ENCODE measurements at regions not wholly inside any gene's neighbourhood (a gene's known extent, or its start where the extent isn't known, plus 50 kb on each side); places are given as distances from the start of the nearest gene placed in this dataset.

GRCh38 chr14:97331058-97331457, 533.9 kb downstream of the VRK1 start:
- H3K9me3 ChIP-seq (ENCODE audit: control insufficient read depth in 3 of 3, low read length in 3 of 3), result peaks cover 0 to 3% (median 2%) of the 10 kb centered on the region in 3 donors
- no peaks in the 10 kb centered on the region for H3K36me3 ChIP-seq (ENCODE audit: control insufficient read depth in 3 of 3, insufficient read depth in 3 of 3, low read length in 3 of 3)
- no peak overlapping the region for H3K4me3 ChIP-seq (ENCODE audit: low read length in 3 of 3)
- H3K27ac ChIP-seq (ENCODE audit: low read depth, low read length), result no peak overlapping the region
- peaks cover 0 to 2% (median 0%) of the 10 kb centered on the region in 3 donors for H3K27me3 ChIP-seq (ENCODE audit: control insufficient read depth in 3 of 3, insufficient read depth in 3 of 3, low read length in 3 of 3)
- H3K4me1 ChIP-seq (ENCODE audit: control insufficient read depth in 3 of 3, insufficient read depth in 3 of 3, low read length in 3 of 3), result no peaks in the 10 kb centered on the region
- no peak overlapping the region for H3K9ac ChIP-seq (ENCODE audit: low read depth in 1 of 3, low read length in 3 of 3)

- H3K27me3 ChIP-seq (ENCODE audit: control insufficient read depth in 3 of 3, insufficient read depth in 3 of 3, low read length in 3 of 3), result peaks cover 0 to 2% (median 0%) of the 10 kb centered on the region in 3 donors
- H3K27ac ChIP-seq (ENCODE audit: low read depth, low read length), result no peak overlapping the region
- no peaks in the 10 kb centered on the region for H3K4me1 ChIP-seq (ENCODE audit: control insufficient read depth in 3 of 3, insufficient read depth in 3 of 3, low read length in 3 of 3)
- H3K36me3 ChIP-seq (ENCODE audit: control insufficient read depth in 3 of 3, insufficient read depth in 3 of 3, low read length in 3 of 3), result no peaks in the 10 kb centered on the region
- no peak overlapping the region for H3K9ac ChIP-seq (ENCODE audit: low read depth in 1 of 3, low read length in 3 of 3)
- no peak overlapping the region for H3K4me3 ChIP-seq (ENCODE audit: low read length in 3 of 3)
- peaks cover 0 to 3% (median 2%) of the 10 kb centered on the region in 3 donors for H3K9me3 ChIP-seq (ENCODE audit: control insufficient read depth in 3 of 3, low read length in 3 of 3)
These were observed 534.3 kb downstream of the VRK1 start for GRCh38 chr14:97331526-97331925.

- H3K27ac ChIP-seq (ENCODE audit: low read depth, low read length), result no peak overlapping the region
- no peak overlapping the region for H3K4me3 ChIP-seq (ENCODE audit: low read length in 3 of 3)
- H3K27me3 ChIP-seq (ENCODE audit: control insufficient read depth in 3 of 3, insufficient read depth in 3 of 3, low read length in 3 of 3), result no peaks in the 10 kb centered on the region
- no peak overlapping the region for H3K9ac ChIP-seq (ENCODE audit: low read depth in 1 of 3, low read length in 3 of 3)
- H3K4me1 ChIP-seq (ENCODE audit: control insufficient read depth in 3 of 3, insufficient read depth in 3 of 3, low read length in 3 of 3), result no peaks in the 10 kb centered on the region
- H3K9me3 ChIP-seq (ENCODE audit: control insufficient read depth in 3 of 3, low read length in 3 of 3), result peaks cover 0 to 5% (median 0%) of the 10 kb centered on the region in 3 donors
- H3K36me3 ChIP-seq (ENCODE audit: control insufficient read depth in 3 of 3, insufficient read depth in 3 of 3, low read length in 3 of 3), result no peaks in the 10 kb centered on the region
These were observed 539.0 kb downstream of the VRK1 start for GRCh38 chr14:97336179-97336578.

GRCh38 chr14:97336816-97337215, 539.6 kb downstream of the VRK1 start:
- Histone ChIP-seq H3K4me1 (ENCODE audit: control insufficient read depth in 3 of 3, insufficient read depth in 3 of 3, low read length in 3 of 3) (no peaks in the 10 kb centered on the region), H3K4me3 (ENCODE audit: low read length in 3 of 3) (no peak overlapping the region), H3K9me3 (ENCODE audit: control insufficient read depth in 3 of 3, low read length in 3 of 3) (peaks cover 0 to 5% (median 0%) of the 10 kb centered on the region in 3 donors), H3K9ac (ENCODE audit: low read depth in 1 of 3, low read length in 3 of 3) (no peak overlapping the region), H3K36me3 (ENCODE audit: control insufficient read depth in 3 of 3, insufficient read depth in 3 of 3, low read length in 3 of 3) (no peaks in the 10 kb centered on the region), H3K27ac (ENCODE audit: low read depth, low read length) (no peak overlapping the region), H3K27me3 (ENCODE audit: control insufficient read depth in 3 of 3, insufficient read depth in 3 of 3, low read length in 3 of 3) (no peaks in the 10 kb centered on the region)

GRCh38 chr14:97337267-97337666, 540.1 kb downstream of the VRK1 start:
- Histone ChIP-seq H3K27ac (ENCODE audit: low read depth, low read length) (no peak overlapping the region), H3K4me3 (ENCODE audit: low read length in 3 of 3) (no peak overlapping the region), H3K36me3 (ENCODE audit: control insufficient read depth in 3 of 3, insufficient read depth in 3 of 3, low read length in 3 of 3) (no peaks in the 10 kb centered on the region), H3K27me3 (ENCODE audit: control insufficient read depth in 3 of 3, insufficient read depth in 3 of 3, low read length in 3 of 3) (no peaks in the 10 kb centered on the region), H3K9me3 (ENCODE audit: control insufficient read depth in 3 of 3, low read length in 3 of 3) (peaks cover 0 to 5% (median 0%) of the 10 kb centered on the region in 3 donors), H3K9ac (ENCODE audit: low read depth in 1 of 3, low read length in 3 of 3) (no peak overlapping the region), H3K4me1 (ENCODE audit: control insufficient read depth in 3 of 3, insufficient read depth in 3 of 3, low read length in 3 of 3) (no peaks in the 10 kb centered on the region)

GRCh38 chr14:97337670-97338069, 540.5 kb downstream of the VRK1 start:
- Histone ChIP-seq H3K27ac (ENCODE audit: low read depth, low read length) (no peak overlapping the region), H3K27me3 (ENCODE audit: control insufficient read depth in 3 of 3, insufficient read depth in 3 of 3, low read length in 3 of 3) (no peaks in the 10 kb centered on the region), H3K9me3 (ENCODE audit: control insufficient read depth in 3 of 3, low read length in 3 of 3) (peaks cover 0 to 5% (median 0%) of the 10 kb centered on the region in 3 donors)

GRCh38 chr14:97344666-97345065, 547.5 kb downstream of the VRK1 start:
- Histone ChIP-seq H3K9ac (ENCODE audit: low read depth in 1 of 3, low read length in 3 of 3) (no peak overlapping the region), H3K36me3 (ENCODE audit: control insufficient read depth in 3 of 3, insufficient read depth in 3 of 3, low read length in 3 of 3) (no peaks in the 10 kb centered on the region), H3K27ac (ENCODE audit: low read depth, low read length) (no peak overlapping the region), H3K27me3 (ENCODE audit: control insufficient read depth in 3 of 3, insufficient read depth in 3 of 3, low read length in 3 of 3) (no peaks in the 10 kb centered on the region), H3K4me3 (ENCODE audit: low read length in 3 of 3) (no peak overlapping the region), H3K9me3 (ENCODE audit: control insufficient read depth in 3 of 3, low read length in 3 of 3) (no peaks in the 10 kb centered on the region), H3K4me1 (ENCODE audit: control insufficient read depth in 3 of 3, insufficient read depth in 3 of 3, low read length in 3 of 3) (no peaks in the 10 kb centered on the region)

More at GRCh38 chr14:97337670-97338069, 540.5 kb downstream of the VRK1 start:
- Histone ChIP-seq H3K4me3 (ENCODE audit: low read length in 3 of 3) (no peak overlapping the region), H3K9ac (ENCODE audit: low read depth in 1 of 3, low read length in 3 of 3) (no peak overlapping the region), H3K4me1 (ENCODE audit: control insufficient read depth in 3 of 3, insufficient read depth in 3 of 3, low read length in 3 of 3) (no peaks in the 10 kb centered on the region), H3K36me3 (ENCODE audit: control insufficient read depth in 3 of 3, insufficient read depth in 3 of 3, low read length in 3 of 3) (no peaks in the 10 kb centered on the region)

GRCh38 chr14:97346675-97347074, 549.5 kb downstream of the VRK1 start:
- Histone ChIP-seq H3K9ac (ENCODE audit: low read depth in 1 of 3, low read length in 3 of 3) (no peak overlapping the region), H3K4me3 (ENCODE audit: low read length in 3 of 3) (no peak overlapping the region), H3K27ac (ENCODE audit: low read depth, low read length) (no peak overlapping the region), H3K4me1 (ENCODE audit: control insufficient read depth in 3 of 3, insufficient read depth in 3 of 3, low read length in 3 of 3) (no peaks in the 10 kb centered on the region), H3K27me3 (ENCODE audit: control insufficient read depth in 3 of 3, insufficient read depth in 3 of 3, low read length in 3 of 3) (no peaks in the 10 kb centered on the region), H3K9me3 (ENCODE audit: control insufficient read depth in 3 of 3, low read length in 3 of 3) (no peaks in the 10 kb centered on the region), H3K36me3 (ENCODE audit: control insufficient read depth in 3 of 3, insufficient read depth in 3 of 3, low read length in 3 of 3) (no peaks in the 10 kb centered on the region)

GRCh38 chr14:97349463-97349862, 552.3 kb downstream of the VRK1 start:
- H3K27me3 ChIP-seq (ENCODE audit: control insufficient read depth in 3 of 3, insufficient read depth in 3 of 3, low read length in 3 of 3), result no peaks in the 10 kb centered on the region
- H3K4me3 ChIP-seq (ENCODE audit: low read length in 3 of 3), result no peak overlapping the region
- no peaks in the 10 kb centered on the region for H3K9me3 ChIP-seq (ENCODE audit: control insufficient read depth in 3 of 3, low read length in 3 of 3)

GRCh38 chr14:97349946-97350345, 552.8 kb downstream of the VRK1 start:
- Histone ChIP-seq H3K4me3 (ENCODE audit: low read length in 3 of 3) (no peak overlapping the region), H3K9me3 (ENCODE audit: control insufficient read depth in 3 of 3, low read length in 3 of 3) (no peaks in the 10 kb centered on the region), H3K36me3 (ENCODE audit: control insufficient read depth in 3 of 3, insufficient read depth in 3 of 3, low read length in 3 of 3) (no peaks in the 10 kb centered on the region), H3K9ac (ENCODE audit: low read depth in 1 of 3, low read length in 3 of 3) (no peak overlapping the region), H3K27ac (ENCODE audit: low read depth, low read length) (no peak overlapping the region), H3K4me1 (ENCODE audit: control insufficient read depth in 3 of 3, insufficient read depth in 3 of 3, low read length in 3 of 3) (no peaks in the 10 kb centered on the region), H3K27me3 (ENCODE audit: control insufficient read depth in 3 of 3, insufficient read depth in 3 of 3, low read length in 3 of 3) (no peaks in the 10 kb centered on the region)

More at GRCh38 chr14:97349463-97349862, 552.3 kb downstream of the VRK1 start:
- H3K36me3 ChIP-seq (ENCODE audit: control insufficient read depth in 3 of 3, insufficient read depth in 3 of 3, low read length in 3 of 3), result no peaks in the 10 kb centered on the region
- no peaks in the 10 kb centered on the region for H3K4me1 ChIP-seq (ENCODE audit: control insufficient read depth in 3 of 3, insufficient read depth in 3 of 3, low read length in 3 of 3)
- no peak overlapping the region for H3K9ac ChIP-seq (ENCODE audit: low read depth in 1 of 3, low read length in 3 of 3)
- no peak overlapping the region for H3K27ac ChIP-seq (ENCODE audit: low read depth, low read length)

- Histone ChIP-seq H3K4me3 (ENCODE audit: low read length in 3 of 3) (no peak overlapping the region), H3K4me1 (ENCODE audit: control insufficient read depth in 3 of 3, insufficient read depth in 3 of 3, low read length in 3 of 3) (no peaks in the 10 kb centered on the region), H3K9me3 (ENCODE audit: control insufficient read depth in 3 of 3, low read length in 3 of 3) (no peaks in the 10 kb centered on the region), H3K27ac (ENCODE audit: low read depth, low read length) (no peak overlapping the region), H3K36me3 (ENCODE audit: control insufficient read depth in 3 of 3, insufficient read depth in 3 of 3, low read length in 3 of 3) (no peaks in the 10 kb centered on the region), H3K27me3 (ENCODE audit: control insufficient read depth in 3 of 3, insufficient read depth in 3 of 3, low read length in 3 of 3) (no peaks in the 10 kb centered on the region), H3K9ac (ENCODE audit: low read depth in 1 of 3, low read length in 3 of 3) (no peak overlapping the region)
These were observed 553.2 kb downstream of the VRK1 start for GRCh38 chr14:97350415-97350814.

Data from skeletal muscle tissue (tissue), 3 donors.